ENCODE measurements at regions not wholly inside any gene's neighbourhood (a gene's known extent, or its start where the extent isn't known, plus 50 kb on each side); places are given as distances from the start of the nearest gene placed in this dataset.

GRCh38 chr17:54839447-54839846 lies 61.2 kb upstream of the TOM1L1 start:
- Histone ChIP-seq H3K27me3 (ENCODE audit: insufficient read depth, low read length) (no peaks in the 10 kb centered on the region), H3K4me1 (ENCODE audit: insufficient read depth, low read length, severe bottlenecking) (no peaks in the 10 kb centered on the region), H3K9me3 (ENCODE audit: low read length) (0 out of 2 replicates have a peak, but pooled peaks cover 6% of the 10 kb centered on the region), H3K27ac (ENCODE audit: low read depth, low read length, poor library complexity, severe bottlenecking) (no peak overlapping the region), H3K79me2 (ENCODE audit: insufficient read depth, low read length) (no peaks in the 10 kb centered on the region), H2AFZ (ENCODE audit: low read length) (no peak overlapping the region), H3K4me3 (ENCODE audit: low read depth, low read length, poor library complexity, severe bottlenecking) (no peak overlapping the region), H3K9me2 (ENCODE audit: low read depth, low read length) (no peaks in the 10 kb centered on the region), H3K4me2 (ENCODE audit: low read length) (no peak overlapping the region), H3F3A (ENCODE audit: insufficient read depth, low read length) (no peaks in the 10 kb centered on the region), H4K20me1 (ENCODE audit: insufficient read depth, low read length) (no peaks in the 10 kb centered on the region), H3K36me3 (ENCODE audit: insufficient read depth, low read length) (no peaks in the 10 kb centered on the region), H3K9ac (ENCODE audit: low read length) (no peak overlapping the region)
- TF ChIP-seq CTCF (IDR thresholded peaks at IDR 0.05; ENCODE audit: low read length) (no peak), EZH2 (IDR thresholded peaks at IDR 0.05; ENCODE audit: borderline replicate concordance, low read length) (no peak)

- no peak overlapping the region for H3K9ac ChIP-seq (ENCODE audit: low read length)
Measured at GRCh38 chr17:54840885-54841591, 59.6 kb upstream of the TOM1L1 start.

GRCh38 chr17:54841656-54842055 lies 59.0 kb upstream of the TOM1L1 start:
- TF ChIP-seq EZH2 (IDR thresholded peaks at IDR 0.05; ENCODE audit: borderline replicate concordance, low read length) (no peak), CTCF (IDR thresholded peaks at IDR 0.05; ENCODE audit: low read length) (no peak)

More at GRCh38 chr17:54840885-54841591, 59.6 kb upstream of the TOM1L1 start:
- H3K27me3 ChIP-seq (ENCODE audit: insufficient read depth, low read length), result no peaks in the 10 kb centered on the region
- no peak overlapping the region for H2AFZ ChIP-seq (ENCODE audit: low read length)
- no peak overlapping the region for H3K4me2 ChIP-seq (ENCODE audit: low read length)
- no peaks in the 10 kb centered on the region for H3F3A ChIP-seq (ENCODE audit: insufficient read depth, low read length)
- no peak overlapping the region for H3K4me3 ChIP-seq (ENCODE audit: low read depth, low read length, poor library complexity, severe bottlenecking)
- no peaks in the 10 kb centered on the region for H3K4me1 ChIP-seq (ENCODE audit: insufficient read depth, low read length, severe bottlenecking)
- TF ChIP-seq EZH2 (IDR thresholded peaks at IDR 0.05; ENCODE audit: borderline replicate concordance, low read length) (no peak), CTCF (IDR thresholded peaks at IDR 0.05; ENCODE audit: low read length) (no peak)
- 0 out of 2 replicates have a peak, but pooled peaks cover 6% of the 10 kb centered on the region for H3K9me3 ChIP-seq (ENCODE audit: low read length)
- H3K27ac ChIP-seq (ENCODE audit: low read depth, low read length, poor library complexity, severe bottlenecking), result no peak overlapping the region
- H3K36me3 ChIP-seq (ENCODE audit: insufficient read depth, low read length), result no peaks in the 10 kb centered on the region
- no peaks in the 10 kb centered on the region for H3K79me2 ChIP-seq (ENCODE audit: insufficient read depth, low read length)
- H3K9me2 ChIP-seq (ENCODE audit: low read depth, low read length), result no peaks in the 10 kb centered on the region
- no peaks in the 10 kb centered on the region for H4K20me1 ChIP-seq (ENCODE audit: insufficient read depth, low read length)

More at GRCh38 chr17:54841656-54842055, 59.0 kb upstream of the TOM1L1 start:
- Histone ChIP-seq H3K27ac (ENCODE audit: low read depth, low read length, poor library complexity, severe bottlenecking) (no peak overlapping the region), H3K27me3 (ENCODE audit: insufficient read depth, low read length) (no peaks in the 10 kb centered on the region), H3F3A (ENCODE audit: insufficient read depth, low read length) (no peaks in the 10 kb centered on the region), H2AFZ (ENCODE audit: low read length) (no peak overlapping the region), H3K79me2 (ENCODE audit: insufficient read depth, low read length) (no peaks in the 10 kb centered on the region), H3K36me3 (ENCODE audit: insufficient read depth, low read length) (no peaks in the 10 kb centered on the region), H4K20me1 (ENCODE audit: insufficient read depth, low read length) (no peaks in the 10 kb centered on the region), H3K9me3 (ENCODE audit: low read length) (0 out of 2 replicates have a peak, but pooled peaks cover 3% of the 10 kb centered on the region), H3K9me2 (ENCODE audit: low read depth, low read length) (no peaks in the 10 kb centered on the region), H3K4me1 (ENCODE audit: insufficient read depth, low read length, severe bottlenecking) (no peaks in the 10 kb centered on the region), H3K9ac (ENCODE audit: low read length) (no peak overlapping the region), H3K4me2 (ENCODE audit: low read length) (no peak overlapping the region), H3K4me3 (ENCODE audit: low read depth, low read length, poor library complexity, severe bottlenecking) (no peak overlapping the region)

Data from OCI-LY1 (cell line).